ENCODE measurements at regions not wholly inside any gene's neighbourhood (a gene's known extent, or its start where the extent isn't known, plus 50 kb on each side); places are given as distances from the start of the nearest gene placed in this dataset.
A peak's percentile ranks its signal among the peaks of the same experiment; 100 is the strongest.

- no peak overlapping the region for H3K4me3 ChIP-seq (ENCODE audit: low read length)
- TF ChIP-seq, protein P1, sequence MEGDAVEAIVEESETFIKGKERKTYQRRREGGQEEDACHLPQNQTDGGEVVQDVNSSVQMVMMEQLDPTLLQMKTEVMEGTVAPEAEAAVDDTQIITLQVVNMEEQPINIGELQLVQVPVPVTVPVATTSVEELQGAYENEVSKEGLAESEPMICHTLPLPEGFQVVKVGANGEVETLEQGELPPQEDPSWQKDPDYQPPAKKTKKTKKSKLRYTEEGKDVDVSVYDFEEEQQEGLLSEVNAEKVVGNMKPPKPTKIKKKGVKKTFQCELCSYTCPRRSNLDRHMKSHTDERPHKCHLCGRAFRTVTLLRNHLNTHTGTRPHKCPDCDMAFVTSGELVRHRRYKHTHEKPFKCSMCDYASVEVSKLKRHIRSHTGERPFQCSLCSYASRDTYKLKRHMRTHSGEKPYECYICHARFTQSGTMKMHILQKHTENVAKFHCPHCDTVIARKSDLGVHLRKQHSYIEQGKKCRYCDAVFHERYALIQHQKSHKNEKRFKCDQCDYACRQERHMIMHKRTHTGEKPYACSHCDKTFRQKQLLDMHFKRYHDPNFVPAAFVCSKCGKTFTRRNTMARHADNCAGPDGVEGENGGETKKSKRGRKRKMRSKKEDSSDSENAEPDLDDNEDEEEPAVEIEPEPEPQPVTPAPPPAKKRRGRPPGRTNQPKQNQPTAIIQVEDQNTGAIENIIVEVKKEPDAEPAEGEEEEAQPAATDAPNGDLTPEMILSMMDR (IDR thresholded peaks at IDR 0.05; ENCODE audit: insufficient read depth, low read depth, low read length, missing control alignments) = no peak
- DNase-seq (ENCODE audit: low read depth) = no peak
Measured at GRCh38 chr4:156659983-156660382, 311.6 kb downstream of the PDGFC start.

DNA sequence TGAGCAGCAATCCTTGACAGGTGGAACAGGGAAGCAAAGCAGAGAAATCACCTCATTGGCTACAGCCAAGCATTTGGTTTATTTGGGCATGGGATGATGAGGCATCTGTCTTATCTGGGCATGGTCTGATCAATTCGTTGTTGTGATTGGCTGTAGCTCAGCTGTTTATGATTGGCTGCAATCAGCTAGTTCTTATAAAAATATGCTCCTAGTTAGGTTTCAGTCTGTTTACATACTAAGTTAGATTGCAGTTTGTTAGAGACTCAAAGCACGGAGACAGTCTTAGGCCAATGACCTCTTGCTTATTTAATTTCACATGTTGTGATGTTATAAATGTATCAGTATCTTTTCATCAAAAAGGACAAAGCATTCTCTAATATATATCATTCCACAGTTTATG, 312.0 kb downstream of the PDGFC start:
- H3K4me3 ChIP-seq (ENCODE audit: low read length) = no peak overlapping the region
- TF ChIP-seq, protein P1 (IDR thresholded peaks at IDR 0.05; ENCODE audit: insufficient read depth, low read depth, low read length, missing control alignments) = no peak
- DNase-seq (ENCODE audit: low read depth) = no peak

- DNase-seq (ENCODE audit: low read depth) = no peak
- no peak overlapping the region for H3K4me3 ChIP-seq (ENCODE audit: low read length)
- TF ChIP-seq, protein P1 (IDR thresholded peaks at IDR 0.05; ENCODE audit: insufficient read depth, low read depth, low read length, missing control alignments) = no peak
Measured at GRCh38 chr4:156656896-156657295, 314.7 kb downstream of the PDGFC start.

- DNase-seq (ENCODE audit: low read depth) = peak; percentile 43
- TF ChIP-seq, protein P1 (IDR thresholded peaks at IDR 0.05; ENCODE audit: insufficient read depth, low read depth, low read length, missing control alignments) = no peak
- H3K4me3 ChIP-seq (ENCODE audit: low read length) = no peak overlapping the region
Measured at GRCh38 chr4:156654410-156654809, 317.2 kb downstream of the PDGFC start.

DNA sequence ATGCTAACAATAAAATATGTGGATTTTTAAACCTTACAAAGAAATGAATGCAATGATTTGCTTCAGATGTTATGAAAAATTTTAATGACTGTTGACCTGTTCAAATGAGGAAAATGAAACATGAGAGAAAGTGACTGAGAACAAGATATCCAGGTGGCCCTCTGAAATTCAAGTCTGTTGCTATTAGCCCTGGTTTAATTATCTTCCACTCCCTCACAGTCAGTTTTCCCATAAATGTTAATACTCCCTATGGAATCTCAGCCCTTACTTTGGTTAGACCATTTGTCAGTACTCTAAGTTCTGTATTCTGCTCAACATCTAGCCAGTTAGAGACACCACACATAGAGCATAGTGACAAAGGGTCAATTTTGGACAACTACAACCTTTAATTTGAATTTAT, 327.8 kb downstream of the PDGFC start:
- TF ChIP-seq, protein P1 (IDR thresholded peaks at IDR 0.05; ENCODE audit: insufficient read depth, low read depth, low read length, missing control alignments) = no peak
- no peak for DNase-seq (ENCODE audit: low read depth)
- H3K4me3 ChIP-seq (ENCODE audit: low read length) = no peak overlapping the region

DNA sequence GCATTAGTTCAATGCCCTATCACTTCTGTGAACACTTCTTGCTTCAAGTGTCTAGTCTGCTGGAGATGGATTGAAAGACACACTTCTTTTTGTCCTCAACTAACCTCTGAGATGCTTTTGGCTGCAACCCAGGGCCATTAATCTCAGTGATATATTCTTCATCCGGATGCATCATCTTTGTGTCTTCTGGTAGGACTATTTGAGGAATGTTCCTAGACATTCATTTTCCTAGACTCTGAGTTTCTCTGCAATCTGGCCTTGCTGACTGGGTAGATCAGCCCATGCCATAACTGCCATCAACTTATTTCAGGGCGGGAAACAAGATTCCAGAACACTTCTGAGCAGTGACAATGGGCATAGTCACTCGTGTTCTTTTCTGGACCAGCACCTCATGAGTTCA, 329.4 kb downstream of the PDGFC start:
- no peak for DNase-seq (ENCODE audit: low read depth)
- TF ChIP-seq, protein P1 (IDR thresholded peaks at IDR 0.05; ENCODE audit: insufficient read depth, low read depth, low read length, missing control alignments) = no peak
- no peak overlapping the region for H3K4me3 ChIP-seq (ENCODE audit: low read length)

GRCh38 chr4:156638925-156639605, 332.5 kb downstream of the PDGFC start:
- no peak overlapping the region for H3K4me3 ChIP-seq (ENCODE audit: low read length)
- peak; percentile 5 for DNase-seq (ENCODE audit: low read depth)
- TF ChIP-seq, protein P1 (IDR thresholded peaks at IDR 0.05; ENCODE audit: insufficient read depth, low read depth, low read length, missing control alignments) = no peak

Measured in epithelial cell of esophagus (primary cell).